ENCODE measurements at regions not wholly inside any gene's neighbourhood (a gene's known extent, or its start where the extent isn't known, plus 50 kb on each side); places are given as distances from the start of the nearest gene placed in this dataset.

DNA sequence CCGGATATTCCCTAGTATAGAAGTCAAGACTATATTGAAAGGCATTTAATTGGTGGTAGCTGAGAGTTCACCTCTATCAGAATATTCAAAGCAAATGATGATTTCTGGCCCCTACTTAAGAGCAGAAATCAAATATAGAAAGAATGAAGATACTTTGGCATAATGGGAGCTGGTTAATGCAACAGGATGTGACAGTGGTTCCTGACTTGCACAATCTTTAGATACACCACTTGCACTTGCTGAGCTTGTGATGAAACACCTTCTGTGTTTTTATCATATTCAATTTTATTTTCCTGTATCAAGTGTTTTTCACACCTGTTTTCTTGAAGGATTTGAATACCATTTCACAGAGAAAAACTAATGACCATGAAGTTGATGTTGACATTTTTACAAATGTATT, 124.1 kb upstream of the CDH19 start:
- Mint-ChIP-seq H3K36me3 (no peaks in the 10 kb centered on the region), H3K27me3 (no peaks in the 10 kb centered on the region), H3K4me3 (no peak overlapping the region), H3K27ac (no peak overlapping the region), H3K4me1 (no peaks in the 10 kb centered on the region), H3K9me3 (peaks cover 0 to 4% (median 0%) of the 10 kb centered on the region in 11 donors)
- Histone ChIP-seq H3K27ac (ENCODE audit: low read depth, low read length) (no peak overlapping the region), H3K4me3 (ENCODE audit: low read length) (no peak overlapping the region), H3K9me3 (ENCODE audit: control insufficient read depth in 2 of 3, low read length in 3 of 3) (no peaks in the 10 kb centered on the region), H3K4me1 (ENCODE audit: control insufficient read depth in 2 of 2, insufficient read depth in 2 of 2, low read length in 2 of 2) (no peaks in the 10 kb centered on the region), H3K27me3 (ENCODE audit: control insufficient read depth in 2 of 2, insufficient read depth in 2 of 2, low read length in 2 of 2) (no peaks in the 10 kb centered on the region), H3K36me3 (ENCODE audit: control insufficient read depth in 2 of 3, insufficient read depth in 3 of 3, low read length in 3 of 3) (no peaks in the 10 kb centered on the region)
- CTCF ChIA-PET, result interaction anchor here (0.7 kb wide), 1 partner anchor 9 kb away, joined by 3 read pairs; no protein-coding TSS in a partner anchor
- intact Hi-C loops (cut with micrococcal nuclease), result no loop called here
- POLR2A ChIA-PET, result no interaction called here
- no peak for DNase-seq
- ATAC-seq, result no peak

DNA sequence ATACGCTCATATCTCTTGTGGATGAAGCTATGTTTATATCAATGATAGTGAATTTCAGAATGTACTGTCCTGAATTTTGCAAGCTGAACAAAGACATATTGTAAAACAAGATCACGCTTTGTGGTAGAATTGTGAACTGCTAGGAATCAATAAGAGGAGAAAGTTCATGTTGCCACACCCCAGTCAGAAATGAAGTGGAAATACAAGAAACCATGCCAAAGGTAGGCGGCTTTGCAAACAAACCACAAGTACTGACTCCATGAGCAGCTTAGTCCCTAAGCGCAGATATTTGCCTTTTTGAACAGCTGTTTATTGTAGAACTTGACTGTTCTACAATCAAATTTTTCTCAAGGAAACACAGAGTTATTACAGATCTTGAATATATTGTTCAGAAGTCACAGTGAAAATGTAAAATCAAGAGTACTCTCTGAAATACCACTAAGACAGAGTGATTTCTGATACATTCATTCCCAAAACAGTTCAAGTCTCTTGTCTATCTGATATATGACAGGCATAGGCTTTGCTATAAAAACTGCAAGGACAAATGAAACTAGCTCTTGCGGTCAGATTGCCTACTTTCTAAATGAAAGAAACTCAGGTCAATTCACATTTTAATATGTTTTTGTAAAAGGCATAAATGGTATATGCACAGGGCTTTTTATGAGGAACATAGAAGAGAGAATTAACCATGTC, 120.9 kb upstream of the CDH19 start:
- ATAC-seq (no peak), DNase-seq (no peak)
- no peaks in the 10 kb centered on the region for H3K36me3 ChIP-seq (ENCODE audit: control insufficient read depth in 2 of 3, insufficient read depth in 3 of 3, low read length in 3 of 3)
- Mint-ChIP-seq H3K27ac (no peak overlapping the region), H3K4me1 (peaks cover 0 to 3% (median 0%) of the 10 kb centered on the region in 7 donors), H3K9me3 (peaks cover 0 to 4% (median 1%) of the 10 kb centered on the region in 11 donors), H3K27me3 (no peaks in the 10 kb centered on the region), H3K4me3 (no peak overlapping the region), H3K36me3 (no peaks in the 10 kb centered on the region)
- no peak overlapping the region for H3K4me3 ChIP-seq (ENCODE audit: low read length)
- intact Hi-C loops (cut with micrococcal nuclease), result no loop called here
- no peak overlapping the region for H3K27ac ChIP-seq (ENCODE audit: low read depth, low read length)
- H3K4me1 ChIP-seq (ENCODE audit: control insufficient read depth in 2 of 2, insufficient read depth in 2 of 2, low read length in 2 of 2), result no peaks in the 10 kb centered on the region
- H3K27me3 ChIP-seq (ENCODE audit: control insufficient read depth in 2 of 2, insufficient read depth in 2 of 2, low read length in 2 of 2), result no peaks in the 10 kb centered on the region
- H3K9me3 ChIP-seq (ENCODE audit: control insufficient read depth in 2 of 3, low read length in 3 of 3), result no peaks in the 10 kb centered on the region
- ChIA-PET CTCF (no interaction called here), POLR2A (no interaction called here)

- no peaks in the 10 kb centered on the region for H3K27me3 Mint-ChIP-seq
- Histone ChIP-seq H3K4me1 (ENCODE audit: control insufficient read depth in 2 of 2, insufficient read depth in 2 of 2, low read length in 2 of 2) (no peaks in the 10 kb centered on the region), H3K27ac (ENCODE audit: low read depth, low read length) (no peak overlapping the region), H3K27me3 (ENCODE audit: control insufficient read depth in 2 of 2, insufficient read depth in 2 of 2, low read length in 2 of 2) (no peaks in the 10 kb centered on the region), H3K36me3 (ENCODE audit: control insufficient read depth in 2 of 3, insufficient read depth in 3 of 3, low read length in 3 of 3) (no peaks in the 10 kb centered on the region), H3K9me3 (ENCODE audit: control insufficient read depth in 2 of 3, low read length in 3 of 3) (no peaks in the 10 kb centered on the region), H3K4me3 (ENCODE audit: low read length) (no peak overlapping the region)
- no peaks in the 10 kb centered on the region for H3K36me3 Mint-ChIP-seq
- no peak overlapping the region for H3K27ac Mint-ChIP-seq
- ChIA-PET POLR2A (no interaction called here), CTCF (no interaction called here)
- ATAC-seq (no peak), DNase-seq (no peak)
- peaks cover 0 to 3% (median 0%) of the 10 kb centered on the region in 7 donors for H3K4me1 Mint-ChIP-seq
- peaks cover 0 to 4% (median 2%) of the 10 kb centered on the region in 11 donors for H3K9me3 Mint-ChIP-seq
- intact Hi-C loops (cut with micrococcal nuclease), result no loop called here
- no peak overlapping the region for H3K4me3 Mint-ChIP-seq
Observed at GRCh38 chr18:66722671-66723070, 118.8 kb upstream of the CDH19 start.

- Histone ChIP-seq H3K27ac (ENCODE audit: low read depth, low read length) (no peak overlapping the region), H3K9me3 (ENCODE audit: control insufficient read depth in 2 of 3, low read length in 3 of 3) (no peaks in the 10 kb centered on the region), H3K36me3 (ENCODE audit: control insufficient read depth in 2 of 3, insufficient read depth in 3 of 3, low read length in 3 of 3) (no peaks in the 10 kb centered on the region), H3K4me3 (ENCODE audit: low read length) (no peak overlapping the region), H3K27me3 (ENCODE audit: control insufficient read depth in 2 of 2, insufficient read depth in 2 of 2, low read length in 2 of 2) (no peaks in the 10 kb centered on the region), H3K4me1 (ENCODE audit: control insufficient read depth in 2 of 2, insufficient read depth in 2 of 2, low read length in 2 of 2) (no peaks in the 10 kb centered on the region)
- intact Hi-C loops (cut with micrococcal nuclease), result no loop called here
- ChIA-PET CTCF (no interaction called here), POLR2A (no interaction called here)
- Mint-ChIP-seq H3K4me1 (no peaks in the 10 kb centered on the region), H3K36me3 (no peaks in the 10 kb centered on the region), H3K9me3 (peaks cover 0 to 9% (median 0%) of the 10 kb centered on the region in 11 donors), H3K27me3 (no peaks in the 10 kb centered on the region), H3K27ac (no peak overlapping the region), H3K4me3 (no peak overlapping the region)
- DNase-seq (no peak), ATAC-seq (no peak)
Observed at GRCh38 chr18:66708646-66709045, 104.8 kb upstream of the CDH19 start.

DNA sequence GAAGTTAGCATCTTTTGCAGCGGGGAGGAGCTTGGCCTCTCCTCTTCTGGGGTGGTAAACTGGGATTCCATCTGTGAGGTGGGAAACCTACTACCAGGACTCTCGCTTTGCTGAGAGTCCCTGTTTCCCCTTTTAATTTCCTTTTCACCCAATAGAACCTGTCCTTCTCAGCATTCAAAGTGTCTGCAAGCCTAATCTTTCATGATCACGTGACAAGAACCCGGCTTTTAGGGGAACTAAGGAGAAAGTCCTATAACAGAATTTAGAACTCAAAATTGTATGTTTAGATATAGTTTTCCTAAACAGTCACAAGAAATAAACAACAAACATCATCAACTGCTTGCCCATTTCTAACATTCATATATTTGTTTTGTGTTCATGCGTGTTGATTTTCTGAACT, 103.6 kb upstream of the CDH19 start:
- CTCF ChIA-PET, result no interaction called here
- Mint-ChIP-seq H3K4me3 (no peak overlapping the region), H3K27ac (no peak overlapping the region), H3K27me3 (no peaks in the 10 kb centered on the region), H3K36me3 (no peaks in the 10 kb centered on the region), H3K4me1 (no peaks in the 10 kb centered on the region), H3K9me3 (peaks cover 0 to 9% (median 0%) of the 10 kb centered on the region in 11 donors)
- intact Hi-C loops (cut with micrococcal nuclease), result no loop called here
- H3K4me3 ChIP-seq (ENCODE audit: low read length), result no peak overlapping the region
- H3K36me3 ChIP-seq (ENCODE audit: control insufficient read depth in 2 of 3, insufficient read depth in 3 of 3, low read length in 3 of 3), result no peaks in the 10 kb centered on the region
- POLR2A ChIA-PET, result no interaction called here
- H3K9me3 ChIP-seq (ENCODE audit: control insufficient read depth in 2 of 3, low read length in 3 of 3), result no peaks in the 10 kb centered on the region
- H3K27me3 ChIP-seq (ENCODE audit: control insufficient read depth in 2 of 2, insufficient read depth in 2 of 2, low read length in 2 of 2), result no peaks in the 10 kb centered on the region
- no peak overlapping the region for H3K27ac ChIP-seq (ENCODE audit: low read depth, low read length)
- no peaks in the 10 kb centered on the region for H3K4me1 ChIP-seq (ENCODE audit: control insufficient read depth in 2 of 2, insufficient read depth in 2 of 2, low read length in 2 of 2)
- DNase-seq (no peak), ATAC-seq (no peak)

DNA sequence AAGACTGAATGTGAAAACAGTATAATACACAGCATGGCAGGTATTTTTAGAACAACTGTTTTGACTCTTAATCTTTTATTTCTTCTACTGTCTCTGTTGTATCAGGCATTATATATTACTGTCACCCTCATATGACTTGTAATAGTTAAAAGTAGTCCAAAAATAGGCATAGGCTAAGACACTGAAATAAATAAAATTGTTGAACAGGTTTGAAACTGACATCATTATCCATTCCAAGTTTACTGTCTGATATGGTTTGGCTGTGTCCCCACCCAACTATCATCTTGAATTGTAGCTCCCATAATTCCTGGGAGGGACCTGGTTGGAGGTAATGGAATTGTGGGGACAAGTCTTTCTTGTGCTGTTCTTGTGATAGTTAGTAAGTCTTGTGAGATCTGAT, 91.4 kb upstream of the CDH19 start:
- H3K27ac ChIP-seq (ENCODE audit: low read depth, low read length), result no peak overlapping the region
- Mint-ChIP-seq H3K27me3 (no peaks in the 10 kb centered on the region), H3K9me3 (peaks cover 0 to 18% (median 1%) of the 10 kb centered on the region in 11 donors), H3K4me1 (no peaks in the 10 kb centered on the region), H3K36me3 (no peaks in the 10 kb centered on the region), H3K27ac (no peak overlapping the region), H3K4me3 (no peak overlapping the region)
- no peaks in the 10 kb centered on the region for H3K36me3 ChIP-seq (ENCODE audit: control insufficient read depth in 2 of 3, insufficient read depth in 3 of 3, low read length in 3 of 3)
- H3K27me3 ChIP-seq (ENCODE audit: control insufficient read depth in 2 of 2, insufficient read depth in 2 of 2, low read length in 2 of 2), result no peaks in the 10 kb centered on the region
- no peak for ATAC-seq
- intact Hi-C loops (cut with micrococcal nuclease), result no loop called here
- H3K9me3 ChIP-seq (ENCODE audit: control insufficient read depth in 2 of 3, low read length in 3 of 3), result no peaks in the 10 kb centered on the region
- no peak for DNase-seq
- no peak overlapping the region for H3K4me3 ChIP-seq (ENCODE audit: low read length)
- CTCF ChIA-PET, result no interaction called here
- POLR2A ChIA-PET, result no interaction called here
- H3K4me1 ChIP-seq (ENCODE audit: control insufficient read depth in 2 of 2, insufficient read depth in 2 of 2, low read length in 2 of 2), result no peaks in the 10 kb centered on the region

- Histone ChIP-seq H3K27me3 (ENCODE audit: control insufficient read depth in 2 of 2, insufficient read depth in 2 of 2, low read length in 2 of 2) (no peaks in the 10 kb centered on the region), H3K4me3 (ENCODE audit: low read length) (no peak overlapping the region), H3K27ac (ENCODE audit: low read depth, low read length) (no peak overlapping the region), H3K4me1 (ENCODE audit: control insufficient read depth in 2 of 2, insufficient read depth in 2 of 2, low read length in 2 of 2) (no peaks in the 10 kb centered on the region), H3K36me3 (ENCODE audit: control insufficient read depth in 2 of 3, insufficient read depth in 3 of 3, low read length in 3 of 3) (no peaks in the 10 kb centered on the region), H3K9me3 (ENCODE audit: control insufficient read depth in 2 of 3, low read length in 3 of 3) (no peaks in the 10 kb centered on the region)
- H3K36me3 Mint-ChIP-seq, result no peaks in the 10 kb centered on the region
- H3K4me3 Mint-ChIP-seq, result no peak overlapping the region
- intact Hi-C loops (cut with micrococcal nuclease), result no loop called here
- H3K27ac Mint-ChIP-seq, result no peak overlapping the region
- H3K4me1 Mint-ChIP-seq, result no peaks in the 10 kb centered on the region
- ATAC-seq (no peak), DNase-seq (no peak)
- no peaks in the 10 kb centered on the region for H3K27me3 Mint-ChIP-seq
- ChIA-PET POLR2A (no interaction called here), CTCF (no interaction called here)
- peaks cover 0 to 18% (median 1%) of the 10 kb centered on the region in 11 donors for H3K9me3 Mint-ChIP-seq
Observed at GRCh38 chr18:66694852-66695251, 91.0 kb upstream of the CDH19 start.
